NCI-H524 treated with DMSO at 0.1 percent for 48 hours (cell line): ENCODE measurements at regions not wholly inside any gene's neighbourhood (a gene's known extent, or its start where the extent isn't known, plus 50 kb on each side); places are given as distances from the start of the nearest gene placed in this dataset.
"Not testable (repeated sequence)": the region's sequence is repeated elsewhere in the genome, so short reads cannot be mapped to it uniquely, and the experiment has no call there.

Source experiments
- DNase-seq: peaks from one replicate; lab custom pipeline; 2025; lab: John Stamatoyannopoulos, UW

GRCh38 chr9:24846248-24846912, 300.7 kb upstream of the IZUMO3 start:
- no peak for DNase-seq

DNA sequence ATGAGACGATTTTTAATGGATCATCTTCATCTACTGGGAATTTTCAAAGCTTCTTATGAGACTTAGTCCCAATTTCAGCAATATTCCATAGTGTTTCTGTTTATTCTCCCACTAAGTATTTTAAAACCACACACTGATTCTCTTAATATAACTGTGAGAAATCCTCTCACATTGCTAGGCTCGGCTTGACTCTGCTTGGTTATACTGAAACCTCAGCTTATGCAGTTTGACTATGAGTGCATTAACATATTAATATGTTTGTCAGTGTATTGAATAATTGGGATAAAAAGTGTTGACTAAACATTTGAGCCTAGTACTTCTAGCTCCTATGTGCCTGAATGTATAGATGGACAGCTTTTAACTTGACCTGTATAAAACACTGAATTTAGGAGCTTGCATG, 298.5 kb upstream of the IZUMO3 start:
- no peak for DNase-seq

- DNase-seq = no peak
These were observed 296.3 kb upstream of the IZUMO3 start for GRCh38 chr9:24841993-24842392.

DNA sequence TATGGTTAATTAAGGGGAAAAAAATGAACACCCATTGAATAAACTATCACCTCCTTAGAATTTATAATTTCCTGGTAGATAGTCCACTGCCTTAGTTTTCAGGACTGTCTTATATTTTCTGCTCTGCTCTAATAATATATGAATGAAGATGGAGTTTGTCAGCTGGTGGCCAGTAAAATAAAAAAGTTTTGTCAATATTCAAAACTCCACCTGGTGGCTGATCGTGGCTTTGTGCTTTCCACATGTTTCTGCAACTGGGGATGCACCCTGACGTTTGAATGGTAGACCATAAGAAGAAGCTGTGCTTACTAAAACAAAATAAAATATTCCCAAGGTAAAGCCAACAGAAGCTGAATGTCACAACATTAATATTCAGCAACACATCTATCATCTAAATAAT, 286.6 kb upstream of the IZUMO3 start:
- no peak for DNase-seq

- no peak for DNase-seq
These were observed 283.0 kb upstream of the IZUMO3 start for GRCh38 chr9:24828687-24829086.

GRCh38 chr9:24824607-24825006, 278.9 kb upstream of the IZUMO3 start:
- DNase-seq = no peak

DNA sequence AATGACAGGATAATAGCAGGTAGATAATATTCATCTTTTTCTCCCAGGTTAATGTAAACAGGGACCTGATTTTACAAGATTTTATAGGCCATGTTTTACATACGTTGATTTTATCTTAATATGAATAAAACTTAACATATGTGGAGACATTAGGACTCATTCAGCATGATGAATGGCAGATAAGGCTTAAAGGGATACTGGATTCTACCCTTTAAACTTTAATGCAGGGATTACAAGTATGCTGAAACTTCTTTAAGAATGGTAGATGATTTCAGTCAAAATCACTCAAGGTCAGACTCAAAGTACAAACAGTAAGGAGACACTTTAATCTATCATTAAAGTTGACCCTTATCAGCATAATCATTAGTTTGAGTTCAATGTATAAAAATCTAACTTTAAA, 274.5 kb upstream of the IZUMO3 start:
- no peak for DNase-seq

DNA sequence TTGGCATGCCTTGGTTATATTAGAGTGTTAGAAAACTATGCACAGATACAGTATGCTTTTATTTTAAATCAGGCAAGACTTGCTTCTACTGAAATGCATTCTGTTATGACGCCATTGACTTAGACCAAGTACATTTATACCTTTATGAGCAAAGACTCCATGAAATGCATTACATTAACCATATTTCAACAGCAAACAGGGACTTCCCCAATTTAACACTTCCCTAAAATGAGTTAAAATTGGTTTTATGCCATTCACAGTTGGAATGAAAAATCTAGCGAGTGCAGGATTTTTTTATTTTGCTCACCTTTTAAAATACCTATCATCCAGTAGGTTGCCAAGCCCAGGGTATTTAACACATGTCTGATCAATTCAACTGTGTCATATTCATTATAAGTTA, 272.1 kb upstream of the IZUMO3 start:
- DNase-seq = no peak

DNA sequence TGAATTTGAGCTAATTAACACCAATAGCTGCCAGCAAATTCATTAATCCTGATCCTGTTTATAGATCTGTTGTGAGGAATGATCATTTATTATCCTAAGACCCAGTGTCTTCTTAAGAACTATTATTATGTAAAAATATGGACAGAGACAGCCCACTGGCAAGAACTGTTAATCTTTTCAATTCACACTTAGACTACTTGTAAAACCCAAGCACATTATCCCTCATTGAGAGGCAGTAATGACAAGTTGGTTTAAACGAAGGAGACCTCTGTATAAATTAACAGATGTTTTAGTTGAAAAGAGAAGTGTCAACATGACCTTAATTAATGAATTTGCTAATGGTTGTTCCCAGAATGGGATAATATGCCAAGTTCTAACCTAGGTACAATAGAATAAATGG, 270.3 kb upstream of the IZUMO3 start:
- DNase-seq = no peak

- DNase-seq = no peak
These were observed 255.6 kb upstream of the IZUMO3 start for GRCh38 chr9:24801344-24801743.

DNA sequence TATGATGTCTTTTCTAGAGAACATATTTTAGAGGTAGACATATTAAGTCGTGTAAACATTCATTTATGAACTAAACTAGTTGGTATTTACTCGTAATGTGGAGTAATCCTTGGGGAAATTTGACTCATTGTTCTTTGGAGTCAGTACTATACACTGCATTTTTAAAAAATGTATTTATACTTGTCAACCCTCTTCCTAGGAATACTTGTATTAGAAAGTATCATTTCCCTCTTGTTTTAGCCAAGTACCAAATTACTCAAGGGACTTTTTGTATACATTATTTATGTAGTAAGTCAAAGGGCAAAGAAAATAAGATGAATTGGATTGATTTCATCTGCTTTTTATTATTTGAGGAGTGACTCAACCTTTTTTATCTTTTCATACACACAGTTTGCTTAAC, 248.1 kb upstream of the IZUMO3 start:
- DNase-seq = no peak

GRCh38 chr9:24776226-24776625, 230.5 kb upstream of the IZUMO3 start:
- DNase-seq = no peak

GRCh38 chr9:24774199-24774598, 228.5 kb upstream of the IZUMO3 start:
- not testable (repeated sequence) for DNase-seq

- no peak for DNase-seq
These were observed 220.4 kb upstream of the IZUMO3 start for GRCh38 chr9:24766081-24766480.

- DNase-seq = no peak
These were observed 219.5 kb upstream of the IZUMO3 start for GRCh38 chr9:24765025-24765756.

DNA sequence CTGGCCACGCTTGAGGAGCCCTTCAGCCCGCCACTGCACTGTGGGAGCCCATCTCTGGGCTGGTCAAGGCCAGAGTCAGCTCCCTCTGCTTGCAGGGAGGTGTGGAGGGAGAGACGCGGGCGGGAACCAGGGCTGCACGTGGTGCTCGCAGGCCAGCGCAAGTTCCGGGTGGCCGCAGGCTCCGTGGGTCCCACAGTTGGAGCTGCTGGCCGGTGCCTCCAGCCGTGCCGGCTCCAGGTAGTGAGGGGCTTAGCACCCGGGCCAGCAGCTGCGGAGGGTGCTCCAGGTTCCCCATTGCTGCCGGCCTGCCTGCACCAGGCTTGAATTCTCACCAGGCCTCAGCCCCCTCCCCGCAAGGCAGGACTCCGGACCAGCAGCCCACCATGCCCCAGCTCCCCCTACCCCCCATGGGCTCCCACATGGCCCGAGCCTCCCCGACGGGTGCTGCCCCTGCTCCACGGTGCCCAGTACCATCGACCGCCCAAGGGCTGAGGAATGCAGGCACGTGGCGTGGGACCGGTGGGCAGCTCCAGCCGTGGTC, 192.8 kb upstream of the IZUMO3 start:
- no peak for DNase-seq

DNA sequence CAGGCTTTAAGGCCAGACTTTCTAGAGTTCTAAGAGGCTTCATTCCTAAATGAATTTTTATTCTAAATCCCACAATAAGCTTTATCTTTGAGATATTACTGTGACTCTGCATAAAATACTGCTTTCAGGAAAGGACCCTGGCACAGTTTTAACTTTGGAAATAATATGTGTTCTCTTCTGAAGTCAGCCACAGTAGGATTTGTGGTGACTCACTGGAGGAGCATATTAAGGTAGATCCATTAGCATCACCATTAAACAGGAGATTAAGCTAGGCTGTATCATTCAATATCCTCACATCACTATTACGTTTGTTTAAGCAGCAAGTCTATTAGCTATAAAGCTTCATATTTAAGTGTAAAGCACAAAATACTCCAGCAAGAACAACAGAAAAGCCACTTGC, 186.1 kb upstream of the IZUMO3 start:
- no peak for DNase-seq

DNA sequence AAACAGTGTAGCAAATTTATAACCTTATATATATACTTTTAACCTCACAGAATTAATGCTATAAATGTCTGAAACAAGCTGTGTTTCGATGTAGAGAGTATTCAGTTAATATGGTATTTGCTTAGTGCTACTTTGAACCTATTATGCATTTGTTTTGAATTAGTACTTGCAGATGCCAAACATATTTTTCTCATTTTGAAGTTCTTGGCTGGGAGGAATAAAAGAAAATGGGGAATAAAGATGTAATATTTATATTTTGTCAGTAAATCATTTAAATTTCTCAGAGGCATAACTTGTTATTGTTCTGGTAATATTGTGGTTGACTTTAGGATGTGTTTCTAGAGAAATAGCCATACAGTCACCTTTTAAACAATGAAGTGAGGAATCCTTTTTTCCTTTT, 175.9 kb upstream of the IZUMO3 start:
- DNase-seq = no peak

DNA sequence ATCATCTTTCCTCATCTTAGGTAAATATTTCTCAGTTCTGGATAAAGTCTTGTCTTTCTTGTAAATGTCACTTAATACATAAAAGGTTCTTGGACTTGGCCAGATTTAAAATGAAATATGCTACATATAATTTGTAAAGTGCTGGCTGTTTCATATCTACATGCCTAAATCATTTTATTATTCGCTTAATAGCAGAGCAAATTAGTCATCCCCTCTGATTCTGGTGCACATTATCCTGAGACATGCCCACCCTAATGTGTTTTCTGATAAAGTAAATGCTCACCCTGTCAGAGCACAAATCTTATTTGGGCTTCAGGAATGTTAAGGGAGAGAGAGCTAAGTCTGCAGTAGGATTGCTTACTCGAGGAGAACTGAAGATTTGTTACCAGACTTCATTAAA, 166.5 kb upstream of the IZUMO3 start:
- DNase-seq = no peak

- no peak for DNase-seq
These were observed 163.1 kb upstream of the IZUMO3 start for GRCh38 chr9:24708814-24709213.

- no peak for DNase-seq
These were observed 153.3 kb upstream of the IZUMO3 start for GRCh38 chr9:24698881-24699518.

DNA sequence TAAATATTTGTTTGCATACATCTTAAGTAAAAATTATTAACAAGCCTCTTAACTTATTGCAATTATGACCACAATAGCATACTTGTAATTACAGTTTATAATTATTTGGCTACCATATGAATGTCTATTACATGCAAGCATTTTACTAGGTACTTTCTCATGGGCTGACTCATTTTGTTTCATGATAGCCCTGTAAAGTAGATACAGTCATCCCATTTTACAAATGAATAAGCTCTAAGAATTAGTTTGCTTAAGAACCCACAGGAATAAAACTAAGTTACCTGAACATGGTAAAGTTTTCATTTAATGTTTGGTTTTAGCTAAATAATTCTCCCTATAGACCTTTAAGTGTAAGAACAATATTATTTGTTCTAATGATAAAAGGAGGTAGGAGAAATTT, 126.6 kb upstream of the IZUMO3 start:
- no peak for DNase-seq

- DNase-seq = no peak
These were observed 111.7 kb upstream of the IZUMO3 start for GRCh38 chr9:24657387-24657786.
